Smooth muscle cell (in vitro differentiated cells): ENCODE measurements at regions not wholly inside any gene's neighbourhood (a gene's known extent, or its start where the extent isn't known, plus 50 kb on each side); places are given as distances from the start of the nearest gene placed in this dataset.
"Not testable (repeated sequence)": the region's sequence is repeated elsewhere in the genome, so short reads cannot be mapped to it uniquely, and the experiment has no call there.

Experiments used
- DNase-seq: peaks from one replicate; lab custom pipeline; 2025; ENCODE audit not compliant: unreplicated experiment; lab: John Stamatoyannopoulos, UW
- H2AFZ ChIP-seq: fragments of 200-600 bp; sonication (generic); 2 replicates; pipeline ENCODE4 v1.6.0; 2016; ENCODE audit warnings: antibody characterized with exemption, low read depth, mild to moderate bottlenecking
- H3F3A ChIP-seq: fragments of 200-600 bp; sonication (generic); 2 replicates; pipeline ENCODE4 v1.6.0; 2017; ENCODE audit warnings: antibody characterized with exemption, low read depth
- H3K27ac ChIP-seq: fragments of 200-600 bp; sonication (generic); 2 replicates; pipeline ENCODE4 v1.5.1; 2016; ENCODE audit warnings: low read depth, mild to moderate bottlenecking
- H3K27me3 ChIP-seq: fragments of 200-600 bp; sonication (generic); 2 replicates; pipeline ENCODE4 v1.6.1; 2016; ENCODE audit warnings: low read depth, mild to moderate bottlenecking
- H3K36me3 ChIP-seq: fragments of 200-600 bp; sonication (generic); 2 replicates; pipeline ENCODE4 v1.5.1; 2016; ENCODE audit warnings: low read depth
- H3K4me1 ChIP-seq: fragments of 200-600 bp; sonication (generic); 2 replicates; pipeline ENCODE4 v1.5.1; 2016; ENCODE audit warnings: low read depth
- H3K4me2 ChIP-seq: fragments of 200-600 bp; sonication (generic); 2 replicates; pipeline ENCODE4 v1.6.0; 2016; ENCODE audit warnings: mild to moderate bottlenecking
- H3K4me3 ChIP-seq: fragments of 200-600 bp; sonication (generic); 2 replicates; pipeline ENCODE4 v1.5.1; 2016; ENCODE audit warnings: mild to moderate bottlenecking
- H3K79me2 ChIP-seq: fragments of 200-600 bp; sonication (generic); 2 replicates; pipeline ENCODE4 v1.6.0; 2016; ENCODE audit warnings: low read depth, mild to moderate bottlenecking
- H3K9ac ChIP-seq: fragments of 200-600 bp; sonication (generic); 2 replicates; pipeline ENCODE4 v1.6.0; 2016; ENCODE audit warnings: low read depth
- H3K9me3 ChIP-seq: fragments of 200-600 bp; sonication (generic); replicated peaks from 2 replicates; pipeline ENCODE4 v1.5.1; 2016; ENCODE audit warnings: low read depth
- H4K20me1 ChIP-seq: fragments of 200-600 bp; sonication (generic); 2 replicates; pipeline ENCODE4 v1.6.0; 2016; ENCODE audit warnings: low read depth
- WGBS: methylation state at CpG from one replicate; pipeline ENCODE4 v1.1.7; 2016; ENCODE audit warnings: low lambda C conversion rate; 5-methylcytosine and 5-hydroxymethylcytosine counted together
- TF ChIP-seq, protein P1 (sequence below): fragments of 200-600 bp; sonication (generic); IDR thresholded peaks from 2 replicates; pipeline ENCODE4 v1.5.1; 2017; ENCODE audit warnings: borderline replicate concordance, mild to moderate bottlenecking, antibody characterized with exemption; ENCODE audit not compliant: insufficient read depth, poor library complexity, severe bottlenecking

GRCh38 chrX:4622486-4623167 lies 909.2 kb upstream of the PRKX start:
- Histone ChIP-seq H3K79me2 (no peaks in the 10 kb centered on the region), H3K4me3 (no peak overlapping the region), H3K9ac (no peak overlapping the region), H3K4me2 (no peak overlapping the region), H3K9me3 (no peaks in the 10 kb centered on the region), H3K27ac (no peak overlapping the region), H2AFZ (no peak overlapping the region), H3K36me3 (no peaks in the 10 kb centered on the region), H4K20me1 (no peaks in the 10 kb centered on the region), H3K4me1 (no peaks in the 10 kb centered on the region), H3F3A (no peaks in the 10 kb centered on the region), H3K27me3 (no peaks in the 10 kb centered on the region)
- 69% methylated on average over 5 of the region's 5 CpGs for WGBS
- TF ChIP-seq, protein P1, sequence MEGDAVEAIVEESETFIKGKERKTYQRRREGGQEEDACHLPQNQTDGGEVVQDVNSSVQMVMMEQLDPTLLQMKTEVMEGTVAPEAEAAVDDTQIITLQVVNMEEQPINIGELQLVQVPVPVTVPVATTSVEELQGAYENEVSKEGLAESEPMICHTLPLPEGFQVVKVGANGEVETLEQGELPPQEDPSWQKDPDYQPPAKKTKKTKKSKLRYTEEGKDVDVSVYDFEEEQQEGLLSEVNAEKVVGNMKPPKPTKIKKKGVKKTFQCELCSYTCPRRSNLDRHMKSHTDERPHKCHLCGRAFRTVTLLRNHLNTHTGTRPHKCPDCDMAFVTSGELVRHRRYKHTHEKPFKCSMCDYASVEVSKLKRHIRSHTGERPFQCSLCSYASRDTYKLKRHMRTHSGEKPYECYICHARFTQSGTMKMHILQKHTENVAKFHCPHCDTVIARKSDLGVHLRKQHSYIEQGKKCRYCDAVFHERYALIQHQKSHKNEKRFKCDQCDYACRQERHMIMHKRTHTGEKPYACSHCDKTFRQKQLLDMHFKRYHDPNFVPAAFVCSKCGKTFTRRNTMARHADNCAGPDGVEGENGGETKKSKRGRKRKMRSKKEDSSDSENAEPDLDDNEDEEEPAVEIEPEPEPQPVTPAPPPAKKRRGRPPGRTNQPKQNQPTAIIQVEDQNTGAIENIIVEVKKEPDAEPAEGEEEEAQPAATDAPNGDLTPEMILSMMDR = no peak
- DNase-seq = no peak

DNA sequence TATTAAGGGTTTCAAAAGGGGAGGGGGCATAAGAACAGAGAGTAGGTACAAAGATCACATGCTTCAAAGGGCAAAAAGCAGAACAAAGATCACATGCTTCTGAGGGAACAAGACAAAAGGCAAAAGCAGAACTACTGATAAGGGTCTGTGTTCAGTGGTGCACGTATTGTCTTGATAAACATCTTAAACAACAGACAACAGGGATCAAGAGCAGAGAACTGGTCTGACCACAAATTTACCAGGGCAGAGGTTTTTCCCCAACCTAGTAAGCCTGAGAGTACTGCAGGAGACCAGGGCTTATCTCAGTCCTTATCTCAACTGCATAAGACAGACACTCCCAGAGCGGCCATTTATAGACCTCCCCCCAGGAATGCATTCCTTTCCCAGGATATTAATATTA lies 900.2 kb upstream of the PRKX start:
- not testable (repeated sequence) for DNase-seq, H3K9me3 ChIP-seq, H2AFZ ChIP-seq, H3F3A ChIP-seq, H3K27me3 ChIP-seq, H3K27ac ChIP-seq, H3K4me2 ChIP-seq, H3K36me3 ChIP-seq, H3K4me1 ChIP-seq, H3K4me3 ChIP-seq, H3K79me2 ChIP-seq, H4K20me1 ChIP-seq, H3K9ac ChIP-seq
- WGBS = 62% methylated on average over 2 of the region's 2 CpGs

- Histone ChIP-seq H3K79me2 (no peaks in the 10 kb centered on the region), H3K36me3 (no peaks in the 10 kb centered on the region), H3K27ac (no peak overlapping the region), H3K4me1 (no peaks in the 10 kb centered on the region), H3F3A (no peaks in the 10 kb centered on the region), H3K4me3 (no peak overlapping the region), H2AFZ (no peak overlapping the region), H3K9me3 (no peaks in the 10 kb centered on the region), H3K27me3 (no peaks in the 10 kb centered on the region), H4K20me1 (no peaks in the 10 kb centered on the region), H3K9ac (no peak overlapping the region), H3K4me2 (no peak overlapping the region)
- 90% methylated on average over 6 of the region's 6 CpGs for WGBS
- TF ChIP-seq, protein P1 = no peak
- DNase-seq = no peak
Observed at GRCh38 chrX:4588893-4589292, 875.4 kb upstream of the PRKX start.

DNA sequence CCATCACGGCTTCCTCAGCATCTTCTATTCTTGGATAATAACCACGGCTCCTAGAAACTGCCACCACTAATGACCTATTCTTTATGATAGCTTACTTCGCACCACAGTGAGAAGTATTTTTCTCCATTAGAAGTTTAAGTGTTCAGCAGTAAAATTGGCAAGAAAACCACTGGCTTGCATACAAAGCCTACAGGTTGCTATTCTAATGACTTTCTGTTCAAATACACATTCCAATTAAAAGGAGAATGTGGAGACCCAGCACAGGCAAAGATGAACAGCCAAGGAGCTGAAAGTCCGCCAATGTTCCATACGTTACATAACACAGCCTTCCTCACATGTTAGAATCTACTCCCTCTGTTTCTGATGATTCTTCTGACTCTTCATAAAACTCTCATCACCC lies 875.0 kb upstream of the PRKX start:
- H3K36me3 ChIP-seq = no peaks in the 10 kb centered on the region
- no peak overlapping the region for H3K27ac ChIP-seq
- no peaks in the 10 kb centered on the region for H3K4me1 ChIP-seq
- no peaks in the 10 kb centered on the region for H4K20me1 ChIP-seq
- no peak overlapping the region for H3K4me3 ChIP-seq
- H3K79me2 ChIP-seq = no peaks in the 10 kb centered on the region
- H3K9me3 ChIP-seq = no peaks in the 10 kb centered on the region
- H2AFZ ChIP-seq = no peak overlapping the region
- H3K27me3 ChIP-seq = no peaks in the 10 kb centered on the region
- no peak for DNase-seq
- H3F3A ChIP-seq = no peaks in the 10 kb centered on the region
- H3K9ac ChIP-seq = no peak overlapping the region
- TF ChIP-seq, protein P1 = no peak
- WGBS = 92% methylated on average over 5 of the region's 5 CpGs
- H3K4me2 ChIP-seq = no peak overlapping the region
